ENCODE measurements at regions not wholly inside any gene's neighbourhood (a gene's known extent, or its start where the extent isn't known, plus 50 kb on each side); places are given as distances from the start of the nearest gene placed in this dataset.
"Not testable (repeated sequence)": the region's sequence is repeated elsewhere in the genome, so short reads cannot be mapped to it uniquely, and the experiment has no call there.

- H2AFZ ChIP-seq (ENCODE audit: low read length) = no peak overlapping the region
- H3K27ac ChIP-seq (ENCODE audit: low read depth, low read length, poor library complexity, severe bottlenecking) = no peak overlapping the region
- H3K4me3 ChIP-seq (ENCODE audit: low read depth, low read length, poor library complexity, severe bottlenecking) = no peak overlapping the region
- H4K20me1 ChIP-seq (ENCODE audit: insufficient read depth, low read length) = no peaks in the 10 kb centered on the region
- no peaks in the 10 kb centered on the region for H3K27me3 ChIP-seq (ENCODE audit: insufficient read depth, low read length)
- no peak overlapping the region for H3K9ac ChIP-seq (ENCODE audit: low read length)
- no peaks in the 10 kb centered on the region for H3F3A ChIP-seq (ENCODE audit: insufficient read depth, low read length)
- no peaks in the 10 kb centered on the region for H3K9me3 ChIP-seq (ENCODE audit: low read length)
- no peaks in the 10 kb centered on the region for H3K9me2 ChIP-seq (ENCODE audit: low read depth, low read length)
- TF ChIP-seq CTCF (IDR thresholded peaks at IDR 0.05; ENCODE audit: low read length) = no peak
- no peak for TF ChIP-seq EZH2 (IDR thresholded peaks at IDR 0.05; ENCODE audit: borderline replicate concordance, low read length)
- H3K79me2 ChIP-seq (ENCODE audit: insufficient read depth, low read length) = no peaks in the 10 kb centered on the region
- H3K4me2 ChIP-seq (ENCODE audit: low read length) = no peak overlapping the region
- H3K4me1 ChIP-seq (ENCODE audit: insufficient read depth, low read length, severe bottlenecking) = no peaks in the 10 kb centered on the region
- no peaks in the 10 kb centered on the region for H3K36me3 ChIP-seq (ENCODE audit: insufficient read depth, low read length)
Measured at GRCh38 chr13:73656863-73657262, 477.3 kb downstream of the KLF12 start.

- no peaks in the 10 kb centered on the region for H3K9me3 ChIP-seq (ENCODE audit: low read length)
- TF ChIP-seq CTCF (IDR thresholded peaks at IDR 0.05; ENCODE audit: low read length) (no peak), EZH2 (IDR thresholded peaks at IDR 0.05; ENCODE audit: borderline replicate concordance, low read length) (no peak)
- H3F3A ChIP-seq (ENCODE audit: insufficient read depth, low read length) = no peaks in the 10 kb centered on the region
- H4K20me1 ChIP-seq (ENCODE audit: insufficient read depth, low read length) = no peaks in the 10 kb centered on the region
- no peak overlapping the region for H3K27ac ChIP-seq (ENCODE audit: low read depth, low read length, poor library complexity, severe bottlenecking)
- no peaks in the 10 kb centered on the region for H3K4me1 ChIP-seq (ENCODE audit: insufficient read depth, low read length, severe bottlenecking)
- H3K9me2 ChIP-seq (ENCODE audit: low read depth, low read length) = no peaks in the 10 kb centered on the region
- no peaks in the 10 kb centered on the region for H3K36me3 ChIP-seq (ENCODE audit: insufficient read depth, low read length)
- H3K4me3 ChIP-seq (ENCODE audit: low read depth, low read length, poor library complexity, severe bottlenecking) = no peak overlapping the region
- H3K27me3 ChIP-seq (ENCODE audit: insufficient read depth, low read length) = no peaks in the 10 kb centered on the region
- H3K79me2 ChIP-seq (ENCODE audit: insufficient read depth, low read length) = no peaks in the 10 kb centered on the region
- H2AFZ ChIP-seq (ENCODE audit: low read length) = no peak overlapping the region
- no peak overlapping the region for H3K4me2 ChIP-seq (ENCODE audit: low read length)
- H3K9ac ChIP-seq (ENCODE audit: low read length) = no peak overlapping the region
Measured at GRCh38 chr13:73653688-73654087, 480.5 kb downstream of the KLF12 start.

- Histone ChIP-seq H3K4me3 (ENCODE audit: low read depth, low read length, poor library complexity, severe bottlenecking) (no peak overlapping the region), H3K27ac (ENCODE audit: low read depth, low read length, poor library complexity, severe bottlenecking) (no peak overlapping the region), H3K9me3 (ENCODE audit: low read length) (0 out of 2 replicates have a peak, but pooled peaks cover 3% of the 10 kb centered on the region), H3F3A (ENCODE audit: insufficient read depth, low read length) (no peaks in the 10 kb centered on the region), H3K9ac (ENCODE audit: low read length) (no peak overlapping the region), H2AFZ (ENCODE audit: low read length) (no peak overlapping the region), H3K36me3 (ENCODE audit: insufficient read depth, low read length) (no peaks in the 10 kb centered on the region), H3K27me3 (ENCODE audit: insufficient read depth, low read length) (no peaks in the 10 kb centered on the region), H4K20me1 (ENCODE audit: insufficient read depth, low read length) (no peaks in the 10 kb centered on the region), H3K9me2 (ENCODE audit: low read depth, low read length) (no peaks in the 10 kb centered on the region), H3K79me2 (ENCODE audit: insufficient read depth, low read length) (no peaks in the 10 kb centered on the region), H3K4me1 (ENCODE audit: insufficient read depth, low read length, severe bottlenecking) (no peaks in the 10 kb centered on the region), H3K4me2 (ENCODE audit: low read length) (no peak overlapping the region)
- TF ChIP-seq EZH2 (IDR thresholded peaks at IDR 0.05; ENCODE audit: borderline replicate concordance, low read length) (no peak), CTCF (IDR thresholded peaks at IDR 0.05; ENCODE audit: low read length) (no peak)
Measured at GRCh38 chr13:73647417-73647816, 486.8 kb downstream of the KLF12 start.

- H4K20me1 ChIP-seq (ENCODE audit: insufficient read depth, low read length); H3K79me2 ChIP-seq (ENCODE audit: insufficient read depth, low read length); H3K4me3 ChIP-seq (ENCODE audit: low read depth, low read length, poor library complexity, severe bottlenecking); H3K27ac ChIP-seq (ENCODE audit: low read depth, low read length, poor library complexity, severe bottlenecking); H3K27me3 ChIP-seq (ENCODE audit: insufficient read depth, low read length); H3K36me3 ChIP-seq (ENCODE audit: insufficient read depth, low read length); H3K9me3 ChIP-seq (ENCODE audit: low read length); H3K4me2 ChIP-seq (ENCODE audit: low read length); H3K9ac ChIP-seq (ENCODE audit: low read length); H3F3A ChIP-seq (ENCODE audit: insufficient read depth, low read length); H2AFZ ChIP-seq (ENCODE audit: low read length); H3K4me1 ChIP-seq (ENCODE audit: insufficient read depth, low read length, severe bottlenecking); H3K9me2 ChIP-seq (ENCODE audit: low read depth, low read length): not testable (repeated sequence)
Measured at GRCh38 chr13:73640476-73641179, 493.6 kb downstream of the KLF12 start.
